ENCODE measurements at regions not wholly inside any gene's neighbourhood (a gene's known extent, or its start where the extent isn't known, plus 50 kb on each side); places are given as distances from the start of the nearest gene placed in this dataset.

- POLR2A ChIA-PET = no interaction called here
- DNase-seq (no peak), ATAC-seq (no peak)
- Mint-ChIP-seq H3K4me1 (ENCODE audit: low read depth) (peaks cover 13% of the 10 kb centered on the region), H3K9me3 (no peaks in the 10 kb centered on the region), H3K27ac (no peak overlapping the region), H3K4me3 (no peak overlapping the region), H3K36me3 (ENCODE audit: low read depth) (no peaks in the 10 kb centered on the region), H3K27me3 (no peaks in the 10 kb centered on the region)
- intact Hi-C loops (cut with micrococcal nuclease) = no loop called here
- CTCF ChIA-PET = no interaction called here
- TF ChIP-seq, protein P1, sequence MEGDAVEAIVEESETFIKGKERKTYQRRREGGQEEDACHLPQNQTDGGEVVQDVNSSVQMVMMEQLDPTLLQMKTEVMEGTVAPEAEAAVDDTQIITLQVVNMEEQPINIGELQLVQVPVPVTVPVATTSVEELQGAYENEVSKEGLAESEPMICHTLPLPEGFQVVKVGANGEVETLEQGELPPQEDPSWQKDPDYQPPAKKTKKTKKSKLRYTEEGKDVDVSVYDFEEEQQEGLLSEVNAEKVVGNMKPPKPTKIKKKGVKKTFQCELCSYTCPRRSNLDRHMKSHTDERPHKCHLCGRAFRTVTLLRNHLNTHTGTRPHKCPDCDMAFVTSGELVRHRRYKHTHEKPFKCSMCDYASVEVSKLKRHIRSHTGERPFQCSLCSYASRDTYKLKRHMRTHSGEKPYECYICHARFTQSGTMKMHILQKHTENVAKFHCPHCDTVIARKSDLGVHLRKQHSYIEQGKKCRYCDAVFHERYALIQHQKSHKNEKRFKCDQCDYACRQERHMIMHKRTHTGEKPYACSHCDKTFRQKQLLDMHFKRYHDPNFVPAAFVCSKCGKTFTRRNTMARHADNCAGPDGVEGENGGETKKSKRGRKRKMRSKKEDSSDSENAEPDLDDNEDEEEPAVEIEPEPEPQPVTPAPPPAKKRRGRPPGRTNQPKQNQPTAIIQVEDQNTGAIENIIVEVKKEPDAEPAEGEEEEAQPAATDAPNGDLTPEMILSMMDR (IDR thresholded peaks at IDR 0.05) = no peak
Measured at GRCh38 chr2:101577173-101577572, 102.3 kb upstream of the RFX8 start.

DNA sequence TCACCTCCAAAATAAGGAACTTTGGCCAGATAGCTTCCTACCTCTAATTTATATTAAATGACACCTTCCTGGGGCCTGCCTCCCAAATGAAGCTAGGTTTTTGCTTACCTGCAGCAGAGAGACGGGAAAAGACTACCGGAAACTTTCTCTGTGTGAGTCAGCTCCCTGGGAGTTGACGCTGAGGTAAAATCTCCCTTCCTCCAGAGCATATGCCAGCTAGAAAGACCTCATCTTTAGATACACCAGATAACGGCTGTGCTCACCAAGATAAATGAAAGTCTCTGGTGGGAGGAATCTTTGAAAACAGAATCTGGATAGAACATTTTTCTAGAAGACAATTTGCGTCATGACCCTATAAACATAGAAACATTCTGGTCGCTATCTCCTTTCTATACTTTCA is 99.7 kb upstream of the RFX8 start:
- DNase-seq = no peak
- ChIA-PET POLR2A (no interaction called here), CTCF (no interaction called here)
- no peak for ATAC-seq
- H3K27me3 Mint-ChIP-seq = no peaks in the 10 kb centered on the region
- TF ChIP-seq, protein P1 (IDR thresholded peaks at IDR 0.05) = no peak
- no peaks in the 10 kb centered on the region for H3K9me3 Mint-ChIP-seq
- no peak overlapping the region for H3K27ac Mint-ChIP-seq
- intact Hi-C loops (cut with micrococcal nuclease) = no loop called here
- no peaks in the 10 kb centered on the region for H3K36me3 Mint-ChIP-seq (ENCODE audit: low read depth)
- peaks cover 22% of the 10 kb centered on the region for H3K4me1 Mint-ChIP-seq (ENCODE audit: low read depth)
- no peak overlapping the region for H3K4me3 Mint-ChIP-seq

- CTCF ChIA-PET = interaction anchor here (1.9 kb wide), 1 partner anchor 230 kb away, joined by 6 read pairs; no protein-coding TSS in a partner anchor
- POLR2A ChIA-PET = interaction anchor here (0.6 kb wide), 1 partner anchor 214 kb away, joined by 3 read pairs; no protein-coding TSS in a partner anchor
Measured at GRCh38 chr2:101571951-101572350, 97.0 kb upstream of the RFX8 start.

GRCh38 chr2:101569886-101570520 is 95.1 kb upstream of the RFX8 start:
- Mint-ChIP-seq H3K27ac (no peak overlapping the region), H3K4me3 (no peak overlapping the region), H3K4me1 (ENCODE audit: low read depth) (peaks cover 14% of the 10 kb centered on the region), H3K9me3 (no peaks in the 10 kb centered on the region), H3K36me3 (ENCODE audit: low read depth) (no peaks in the 10 kb centered on the region), H3K27me3 (no peaks in the 10 kb centered on the region)
- ChIA-PET CTCF (interaction anchor here (0.6 kb wide), 1 partner anchor 324 kb away, joined by 3 read pairs; no protein-coding TSS in a partner anchor), POLR2A (interaction anchor here (1.1 kb wide), 1 partner anchor 119 kb away, joined by 3 read pairs; no protein-coding TSS in a partner anchor)
- intact Hi-C loops (cut with micrococcal nuclease) = no loop called here
- no peak for DNase-seq
- TF ChIP-seq, protein P1 (IDR thresholded peaks at IDR 0.05) = no peak
- ATAC-seq = no peak

More at GRCh38 chr2:101571951-101572350, 97.0 kb upstream of the RFX8 start:
- no peaks in the 10 kb centered on the region for H3K36me3 Mint-ChIP-seq (ENCODE audit: low read depth)
- no peak overlapping the region for H3K27ac Mint-ChIP-seq
- ATAC-seq (no peak), DNase-seq (no peak)
- no peaks in the 10 kb centered on the region for H3K27me3 Mint-ChIP-seq
- peaks cover 18% of the 10 kb centered on the region for H3K4me1 Mint-ChIP-seq (ENCODE audit: low read depth)
- no peaks in the 10 kb centered on the region for H3K9me3 Mint-ChIP-seq
- TF ChIP-seq, protein P1 (IDR thresholded peaks at IDR 0.05) = no peak
- intact Hi-C loops (cut with micrococcal nuclease) = no loop called here
- H3K4me3 Mint-ChIP-seq = no peak overlapping the region

DNA sequence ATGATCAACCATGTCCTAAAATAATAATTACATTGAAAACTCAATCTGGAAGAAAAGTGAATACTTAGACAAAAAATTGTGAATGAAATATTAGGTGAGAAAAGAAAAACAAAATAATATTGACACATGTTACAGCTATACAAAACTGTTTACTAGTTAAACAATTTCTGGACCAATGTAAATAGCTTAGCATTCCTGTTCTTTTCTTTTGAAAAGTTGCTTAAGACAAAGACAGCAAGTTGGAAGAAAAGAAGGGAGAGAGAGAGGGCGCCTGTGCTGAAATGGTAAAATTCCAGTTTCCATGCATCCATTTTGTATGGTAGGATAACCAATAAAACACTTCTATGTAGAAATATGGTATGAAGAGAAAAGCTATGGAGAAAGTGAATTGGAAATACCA is 94.1 kb upstream of the RFX8 start:
- Mint-ChIP-seq H3K4me3 (no peak overlapping the region), H3K9me3 (no peaks in the 10 kb centered on the region), H3K4me1 (ENCODE audit: low read depth) (peaks cover 16% of the 10 kb centered on the region), H3K27me3 (no peaks in the 10 kb centered on the region), H3K36me3 (ENCODE audit: low read depth) (no peaks in the 10 kb centered on the region), H3K27ac (no peak overlapping the region)
- TF ChIP-seq, protein P1 (IDR thresholded peaks at IDR 0.05) = no peak
- ATAC-seq (no peak), DNase-seq (no peak)
- CTCF ChIA-PET = interaction anchor here (0.8 kb wide), 1 partner anchor 64 kb away, joined by 3 read pairs; no protein-coding TSS in a partner anchor
- POLR2A ChIA-PET = no interaction called here
- intact Hi-C loops (cut with micrococcal nuclease) = no loop called here
